ENCODE measurements at regions not wholly inside any gene's neighbourhood (a gene's known extent, or its start where the extent isn't known, plus 50 kb on each side); places are given as distances from the start of the nearest gene placed in this dataset.
A peak's percentile ranks its signal among the peaks of the same experiment; 100 is the strongest.

DNA sequence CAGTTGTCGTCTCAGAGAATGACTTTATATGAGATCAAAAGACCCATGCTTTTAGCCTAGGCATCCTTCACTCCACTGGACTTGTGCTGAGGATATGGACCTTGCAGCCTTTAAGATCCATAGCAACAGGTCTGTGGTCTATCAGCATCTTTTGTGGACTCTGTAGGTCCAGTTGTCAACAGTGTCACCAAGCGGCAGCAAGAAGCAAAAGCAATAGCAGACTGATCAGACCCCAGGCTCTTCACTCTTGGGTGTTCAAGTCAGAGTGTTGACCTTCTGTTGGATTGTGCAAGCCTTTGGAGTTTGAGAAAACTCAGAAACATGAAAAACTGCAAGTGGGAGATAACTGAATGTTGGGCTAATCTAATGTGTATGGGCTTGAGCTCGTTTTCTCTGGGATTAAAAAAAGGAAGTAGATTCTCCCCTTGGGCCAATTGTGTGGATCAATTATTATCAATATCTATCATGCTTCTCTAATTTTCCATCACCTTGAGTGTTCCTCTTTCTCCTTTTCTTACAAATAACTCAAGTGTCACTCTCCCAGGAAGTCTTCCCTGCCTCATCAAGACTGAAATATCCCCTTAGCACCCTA lies 144.2 kb downstream of the LYPLAL1 start:
- Histone ChIP-seq H3K9me2 (ENCODE audit: insufficient read depth, low read length) (no peaks in the 10 kb centered on the region), H3K4me1 (ENCODE audit: insufficient read depth, low read length, poor library complexity, severe bottlenecking) (no peaks in the 10 kb centered on the region), H4K20me1 (ENCODE audit: insufficient read depth, low read length) (no peaks in the 10 kb centered on the region), H3K9me3 (ENCODE audit: low read length) (0 out of 2 replicates have a peak, but pooled peaks cover 3% of the 10 kb centered on the region), H3K4me2 (ENCODE audit: low read length) (no peak overlapping the region), H3K36me3 (ENCODE audit: insufficient read depth, low read length) (no peaks in the 10 kb centered on the region), H3K4me3 (ENCODE audit: low read depth, low read length, poor library complexity, severe bottlenecking) (no peak overlapping the region), H3K79me2 (ENCODE audit: insufficient read depth, low read depth, low read length) (no peaks in the 10 kb centered on the region), H3K27ac (ENCODE audit: low read depth, low read length, poor library complexity, severe bottlenecking) (no peak overlapping the region), H2AFZ (ENCODE audit: low read length) (no peak overlapping the region)
- peak; percentile 2 for DNase-seq (ENCODE audit: low spot score)
- TF ChIP-seq, protein P1, sequence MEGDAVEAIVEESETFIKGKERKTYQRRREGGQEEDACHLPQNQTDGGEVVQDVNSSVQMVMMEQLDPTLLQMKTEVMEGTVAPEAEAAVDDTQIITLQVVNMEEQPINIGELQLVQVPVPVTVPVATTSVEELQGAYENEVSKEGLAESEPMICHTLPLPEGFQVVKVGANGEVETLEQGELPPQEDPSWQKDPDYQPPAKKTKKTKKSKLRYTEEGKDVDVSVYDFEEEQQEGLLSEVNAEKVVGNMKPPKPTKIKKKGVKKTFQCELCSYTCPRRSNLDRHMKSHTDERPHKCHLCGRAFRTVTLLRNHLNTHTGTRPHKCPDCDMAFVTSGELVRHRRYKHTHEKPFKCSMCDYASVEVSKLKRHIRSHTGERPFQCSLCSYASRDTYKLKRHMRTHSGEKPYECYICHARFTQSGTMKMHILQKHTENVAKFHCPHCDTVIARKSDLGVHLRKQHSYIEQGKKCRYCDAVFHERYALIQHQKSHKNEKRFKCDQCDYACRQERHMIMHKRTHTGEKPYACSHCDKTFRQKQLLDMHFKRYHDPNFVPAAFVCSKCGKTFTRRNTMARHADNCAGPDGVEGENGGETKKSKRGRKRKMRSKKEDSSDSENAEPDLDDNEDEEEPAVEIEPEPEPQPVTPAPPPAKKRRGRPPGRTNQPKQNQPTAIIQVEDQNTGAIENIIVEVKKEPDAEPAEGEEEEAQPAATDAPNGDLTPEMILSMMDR (conservative IDR thresholded peaks at IDR 0.05; ENCODE audit: low read length) = peak; percentile 46
- no peak for TF ChIP-seq EZH2phosphoT487 (IDR thresholded peaks at IDR 0.05; ENCODE audit: borderline replicate concordance, low read depth, low read length)
- POLR2A ChIA-PET = interaction anchor here (0.6 kb wide), 1 partner anchor 19 kb away, joined by 3 read pairs; no protein-coding TSS in a partner anchor
- CTCF ChIA-PET (ENCODE audit: unreplicated experiment) = no interaction called here
- BruUV-seq (replicated peaks) = no TSS peak
- intact Hi-C loops (cut with micrococcal nuclease; ENCODE audit: unreplicated experiment) = no loop called here

DNA sequence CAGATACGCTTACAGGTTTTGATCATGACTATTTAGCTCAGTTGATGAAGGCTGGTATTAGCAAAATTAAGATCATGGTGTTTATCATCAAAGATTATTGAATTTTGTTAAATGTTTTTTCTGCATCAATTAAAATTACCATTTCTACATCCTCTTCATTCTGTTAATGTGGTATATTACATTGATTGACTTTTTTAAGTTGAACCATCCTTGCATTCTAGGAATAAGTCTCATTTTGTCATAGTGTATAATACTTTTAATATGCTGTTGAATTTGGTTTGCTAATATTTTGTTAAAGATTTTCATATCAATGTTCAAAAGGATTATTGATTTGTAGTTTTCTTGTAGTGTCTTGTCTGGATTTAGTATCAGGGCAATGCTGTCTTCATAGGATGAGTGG lies 142.4 kb downstream of the LYPLAL1 start:
- Histone ChIP-seq H3K9me3 (ENCODE audit: low read length) (0 out of 2 replicates have a peak, but pooled peaks cover 3% of the 10 kb centered on the region), H3K9me2 (ENCODE audit: insufficient read depth, low read length) (no peaks in the 10 kb centered on the region), H3K4me3 (ENCODE audit: low read depth, low read length, poor library complexity, severe bottlenecking) (no peak overlapping the region), H3K27ac (ENCODE audit: low read depth, low read length, poor library complexity, severe bottlenecking) (no peak overlapping the region), H3K36me3 (ENCODE audit: insufficient read depth, low read length) (no peaks in the 10 kb centered on the region), H3K4me1 (ENCODE audit: insufficient read depth, low read length, poor library complexity, severe bottlenecking) (no peaks in the 10 kb centered on the region), H3K4me2 (ENCODE audit: low read length) (no peak overlapping the region), H4K20me1 (ENCODE audit: insufficient read depth, low read length) (no peaks in the 10 kb centered on the region), H2AFZ (ENCODE audit: low read length) (no peak overlapping the region), H3K79me2 (ENCODE audit: insufficient read depth, low read depth, low read length) (no peaks in the 10 kb centered on the region)
- intact Hi-C loops (cut with micrococcal nuclease; ENCODE audit: unreplicated experiment) = no loop called here
- BruUV-seq (replicated peaks) = no TSS peak
- CTCF ChIA-PET (ENCODE audit: unreplicated experiment) = no interaction called here
- POLR2A ChIA-PET = no interaction called here
- no peak for DNase-seq (ENCODE audit: low spot score)
- no peak for TF ChIP-seq EZH2phosphoT487 (IDR thresholded peaks at IDR 0.05; ENCODE audit: borderline replicate concordance, low read depth, low read length)
- TF ChIP-seq, protein P1 (conservative IDR thresholded peaks at IDR 0.05; ENCODE audit: low read length) = no peak

DNA sequence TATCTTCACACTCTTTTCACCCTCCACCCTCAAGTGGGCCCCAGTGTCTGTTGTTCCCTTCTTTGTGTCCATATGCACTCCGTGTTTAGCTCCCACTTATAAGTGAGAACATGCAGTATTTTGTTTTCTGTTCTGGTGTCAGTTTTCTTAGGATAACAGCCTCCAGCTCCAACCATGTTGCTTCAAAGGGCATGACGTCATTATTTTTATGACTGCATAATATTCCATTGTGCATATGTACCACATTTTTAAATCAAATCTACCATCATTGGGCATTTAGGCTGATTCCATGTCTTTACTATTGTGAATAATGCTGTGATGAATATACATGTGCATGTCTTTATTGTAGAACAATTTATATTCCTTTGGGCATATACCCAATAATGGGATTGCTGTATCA lies 140.3 kb downstream of the LYPLAL1 start:
- Histone ChIP-seq H3K36me3 (ENCODE audit: insufficient read depth, low read length) (no peaks in the 10 kb centered on the region), H3K4me2 (ENCODE audit: low read length) (no peak overlapping the region), H3K4me3 (ENCODE audit: low read depth, low read length, poor library complexity, severe bottlenecking) (no peak overlapping the region), H3K9me3 (ENCODE audit: low read length) (0 out of 2 replicates have a peak, but pooled peaks cover 3% of the 10 kb centered on the region), H3K4me1 (ENCODE audit: insufficient read depth, low read length, poor library complexity, severe bottlenecking) (no peaks in the 10 kb centered on the region), H3K79me2 (ENCODE audit: insufficient read depth, low read depth, low read length) (no peaks in the 10 kb centered on the region), H4K20me1 (ENCODE audit: insufficient read depth, low read length) (no peaks in the 10 kb centered on the region), H2AFZ (ENCODE audit: low read length) (no peak overlapping the region), H3K27ac (ENCODE audit: low read depth, low read length, poor library complexity, severe bottlenecking) (no peak overlapping the region), H3K9me2 (ENCODE audit: insufficient read depth, low read length) (no peaks in the 10 kb centered on the region)
- TF ChIP-seq EZH2phosphoT487 (IDR thresholded peaks at IDR 0.05; ENCODE audit: borderline replicate concordance, low read depth, low read length) = no peak
- TF ChIP-seq, protein P1 (conservative IDR thresholded peaks at IDR 0.05; ENCODE audit: low read length) = no peak
- no peak for DNase-seq (ENCODE audit: low spot score)
- no TSS peak for BruUV-seq (replicated peaks)
- POLR2A ChIA-PET = no interaction called here
- intact Hi-C loops (cut with micrococcal nuclease; ENCODE audit: unreplicated experiment) = no loop called here
- CTCF ChIA-PET (ENCODE audit: unreplicated experiment) = no interaction called here
